ENCODE measurements at regions not wholly inside any gene's neighbourhood (a gene's known extent, or its start where the extent isn't known, plus 50 kb on each side); places are given as distances from the start of the nearest gene placed in this dataset.

- TF ChIP-seq CTCF (IDR thresholded peaks at IDR 0.05; ENCODE audit: insufficient read depth, low read depth, low read length): no peak
- no peak for TF ChIP-seq EZH2 (IDR thresholded peaks at IDR 0.05; ENCODE audit: insufficient read depth, low read length)
Observed at GRCh38 chrX:91081873-91082272, 352.8 kb upstream of the PABPC5 start.

Measured in astrocyte (in vitro differentiated cells and primary cell).